Pancreas (tissue), 10 donors: ENCODE measurements at regions not wholly inside any gene's neighbourhood (a gene's known extent, or its start where the extent isn't known, plus 50 kb on each side); places are given as distances from the start of the nearest gene placed in this dataset.

ENCODE experiments used
- ATAC-seq, 4 donors: fragments of 200-7000 bp; cut with Tn5 transposase; one replicate each; pipeline versions ENCODE4 v1.8.0 to v1.9.1; 2020; ENCODE audit warnings: mild to moderate bottlenecking in 4 of 4, moderate library complexity in 4 of 4
- DNase-seq, 6 donors: peaks; one replicate each; pipeline ENCODE4 v3.0.0-alpha.2; 2020
- FAIRE-seq: peaks from 2 replicates; lab custom pipeline; 2012; peaks lifted over from hg19 to GRCh38; lab: Jason Lieb, UNC
- H3K27ac ChIP-seq, 4 donors: fragments of 200-600 bp; sonication (generic); 1 replicate in 3 of 4; 2 replicates in 1 of 4; pipeline versions ENCODE4 v1.5.0 to v1.8.0; 2020
- H3K27me3 ChIP-seq, 4 donors: fragments of 200-600 bp; one replicate each; pipeline ENCODE4 v1.8.0; 2021
- H3K36me3 ChIP-seq, 3 donors: fragments of 200-600 bp; sonication (generic) in 1 of 3; one replicate each; pipeline versions ENCODE4 v1.5.0 to v1.8.0; 2020 to 2021
- H3K4me1 ChIP-seq, 3 donors: fragments of 200-600 bp; one replicate each; pipeline ENCODE4 v1.8.0; 2021
- H3K4me3 ChIP-seq, 4 donors: fragments of 200-600 bp; sonication (generic) in 2 of 4; one replicate each; pipeline versions ENCODE4 v1.5.0 to v1.8.0; 2020 to 2021
- H3K9me3 ChIP-seq, 4 donors: fragments of 200-600 bp; one replicate each; pipeline ENCODE4 v1.8.0; 2021
- CTCF ChIP-seq, 4 donors: fragments of 200-600 bp; sonication (generic) in 3 of 4; IDR thresholded peaks; one replicate each; pipeline versions ENCODE4 v1.5.0 to v1.8.0; 2021; ENCODE audit warnings: antibody characterized with exemption in 4 of 4
- WGBS, 2 donors: extraction: QIAGEN DNeasy Blood & Tissue Kit; methylation state at CpG; one replicate each; pipeline ENCODE4 v1.1.7; 2013; 5-methylcytosine and 5-hydroxymethylcytosine counted together
- intact Hi-C, 3 donors: fragments of 100-400 bp; cut with DNase I; formaldehyde crosslinking; loops; one replicate each; pipeline versions ENCODE4 v1.11.1 to v1.14.2; 2022
- donor health status: healthy with polysubstance abuse.
- donor health status: DM: no; HTN: no; CAD: no; lungs with moderate emphysema.
- donor health status: DM: no; HTN: no; CAD: no.
- donor health status: control.
- donor health status: control.
- donor health status: Bipolar disorder and iron deficiency.
- donor health status: DM: yes; HTN: yes; CAD: no.
- donor health status: DM: no; HTN: no; CAD: no.
- donor health status: DM: no; HTN: no; CAD: no.
- donor health status: DM: yes; HTN: yes; CAD: no.

DNA sequence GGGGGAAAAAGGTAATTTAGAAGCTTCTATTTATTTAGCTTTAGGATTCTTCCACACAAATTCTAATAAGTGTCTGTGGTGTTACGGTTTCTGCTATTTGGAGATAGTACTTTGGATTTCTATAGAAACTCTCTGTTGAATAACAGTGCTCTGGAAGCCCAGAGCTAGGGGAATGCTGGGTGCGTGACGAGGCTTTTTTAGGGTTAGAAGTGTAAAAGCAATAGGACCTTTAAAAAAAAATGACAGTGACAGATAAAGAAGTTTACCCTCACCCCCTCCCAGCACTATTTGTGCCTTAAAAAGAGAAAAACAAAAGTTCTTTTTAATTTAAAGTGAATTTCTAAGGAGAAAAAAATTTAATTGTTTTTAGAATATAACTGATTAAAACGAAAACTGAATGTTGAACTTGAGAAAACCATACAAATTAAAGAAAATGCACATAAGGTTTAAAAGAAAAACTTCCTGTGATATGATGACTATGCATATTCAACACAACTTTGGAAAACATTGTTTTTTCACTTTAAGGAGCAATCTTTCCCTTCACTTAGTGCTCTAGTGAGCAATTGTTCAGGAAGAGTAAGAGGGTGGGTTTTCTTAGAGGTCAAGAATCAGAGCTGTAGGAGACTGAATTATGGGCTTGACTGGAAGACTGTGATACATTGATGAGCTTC lies 89.6 kb upstream of the RIPOR2 start:
- no peaks in the 10 kb centered on the region for H3K36me3 ChIP-seq
- DNase-seq: no peak
- H3K9me3 ChIP-seq: no peaks in the 10 kb centered on the region
- no peak overlapping the region for H3K27ac ChIP-seq
- FAIRE-seq: no peak
- no peak for ATAC-seq
- 65 to 81% methylated on average over 4 of the region's 4 CpGs for WGBS, 2 donors
- no peaks in the 10 kb centered on the region for H3K4me1 ChIP-seq
- intact Hi-C loops: no loop called here
- no peak for TF ChIP-seq CTCF (IDR thresholded peaks at IDR 0.05)
- no peak overlapping the region for H3K4me3 ChIP-seq
- H3K27me3 ChIP-seq: no peaks in the 10 kb centered on the region

DNA sequence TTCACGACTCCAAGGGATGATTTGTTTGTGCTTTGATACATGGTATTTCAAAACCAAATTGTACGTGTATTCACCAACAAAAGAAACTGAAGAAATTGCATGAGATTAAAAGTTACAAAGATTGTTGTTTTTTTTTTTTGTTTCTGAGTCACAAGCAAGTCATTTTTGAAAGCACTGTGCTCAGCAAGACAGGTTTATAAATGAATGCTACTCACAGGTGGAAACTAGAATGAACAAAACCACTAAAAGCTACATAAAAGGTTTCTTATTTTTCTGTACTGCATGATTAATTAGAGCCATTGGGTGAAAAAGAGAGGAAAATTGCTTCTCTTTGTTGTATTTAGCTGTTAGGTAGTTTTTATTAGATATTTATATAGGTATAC lies 90.2 kb upstream of the RIPOR2 start:
- H3K9me3 ChIP-seq: no peaks in the 10 kb centered on the region
- no peaks in the 10 kb centered on the region for H3K4me1 ChIP-seq
- no peaks in the 10 kb centered on the region for H3K36me3 ChIP-seq
- ATAC-seq (no peak), FAIRE-seq (no peak), DNase-seq (no peak)
- no peak overlapping the region for H3K27ac ChIP-seq
- no peak for TF ChIP-seq CTCF (IDR thresholded peaks at IDR 0.05)
- 81 to 86% methylated on average over 2 of the region's 2 CpGs for WGBS, 2 donors
- intact Hi-C loops: no loop called here
- H3K4me3 ChIP-seq: no peak overlapping the region
- no peaks in the 10 kb centered on the region for H3K27me3 ChIP-seq

DNA sequence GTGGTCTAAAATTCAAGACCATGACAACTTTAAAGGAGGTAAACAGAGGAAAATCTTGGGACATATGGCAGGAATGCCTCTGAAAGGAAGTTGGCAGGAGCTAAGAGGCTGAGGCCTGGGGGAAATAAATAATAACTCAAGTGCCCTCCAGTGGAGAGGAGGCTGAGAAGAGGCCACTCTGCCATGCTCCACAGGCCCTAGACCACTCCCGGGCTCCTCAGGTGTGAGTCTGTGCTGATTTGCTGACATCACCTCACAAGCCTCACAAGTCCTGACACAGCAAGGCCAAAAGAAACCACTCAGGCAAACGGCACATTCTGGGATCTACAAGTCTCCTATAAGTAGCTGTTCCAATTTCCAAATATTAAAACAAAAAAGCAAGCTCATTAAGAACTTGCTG lies 91.0 kb upstream of the RIPOR2 start:
- FAIRE-seq (no peak), ATAC-seq (no peak), DNase-seq (no peak)
- Histone ChIP-seq H3K4me3 (no peak overlapping the region), H3K9me3 (no peaks in the 10 kb centered on the region), H3K4me1 (no peaks in the 10 kb centered on the region), H3K27ac (no peak overlapping the region), H3K27me3 (no peaks in the 10 kb centered on the region), H3K36me3 (no peaks in the 10 kb centered on the region)
- 41 to 55% methylated on average over 2 of the region's 2 CpGs for WGBS, 2 donors
- TF ChIP-seq CTCF (IDR thresholded peaks at IDR 0.05): no peak
- intact Hi-C loops: no loop called here

DNA sequence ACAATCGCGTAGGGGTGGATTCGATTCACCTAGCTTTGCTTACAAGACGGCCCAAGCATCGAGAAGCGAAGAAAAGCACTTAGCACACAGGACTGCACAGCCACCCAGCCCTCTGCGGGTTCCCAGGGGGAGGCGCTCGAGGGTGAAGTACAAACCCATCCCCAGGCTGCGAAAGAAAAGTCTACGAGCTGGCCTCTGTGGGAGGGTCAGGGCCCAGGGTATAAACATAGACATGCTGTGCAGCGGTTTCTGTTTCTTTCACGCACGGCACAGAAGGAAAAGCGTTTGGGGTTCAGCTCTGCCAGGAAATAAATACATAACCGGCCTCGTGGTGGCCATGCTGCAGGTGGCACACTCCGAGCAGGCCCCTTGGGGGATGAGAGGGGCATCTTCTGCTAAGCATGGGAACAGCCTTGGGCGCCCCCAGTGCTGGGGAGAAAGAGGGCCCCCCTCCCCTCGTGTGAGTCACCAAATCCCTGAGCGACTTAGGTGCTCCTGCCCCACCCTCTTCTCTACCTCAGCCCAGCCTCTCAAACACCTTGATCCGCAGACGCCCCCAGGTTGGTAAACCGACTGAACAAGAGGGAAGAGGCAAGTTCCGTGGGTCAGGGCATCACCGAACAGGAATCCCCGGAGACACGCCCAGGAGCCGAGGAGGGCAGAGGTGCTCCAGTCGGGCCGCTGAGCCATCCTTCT lies 91.6 kb upstream of the RIPOR2 start:
- DNase-seq (no peak), ATAC-seq (peak in 1 of 4 donors; percentile 29), FAIRE-seq (no peak)
- TF ChIP-seq CTCF (IDR thresholded peaks at IDR 0.05): no peak
- Histone ChIP-seq H3K27ac (no peak overlapping the region), H3K27me3 (no peaks in the 10 kb centered on the region), H3K4me3 (no peak overlapping the region), H3K36me3 (no peaks in the 10 kb centered on the region), H3K4me1 (no peaks in the 10 kb centered on the region), H3K9me3 (no peaks in the 10 kb centered on the region)
- 75 to 79% methylated on average over 30 to 31 of the region's 31 CpGs for WGBS, 2 donors
- intact Hi-C loops: no loop called here

- no peak for TF ChIP-seq CTCF (IDR thresholded peaks at IDR 0.05)
- intact Hi-C loops: no loop called here
- ATAC-seq (no peak), DNase-seq (no peak), FAIRE-seq (no peak)
- Histone ChIP-seq H3K36me3 (no peaks in the 10 kb centered on the region), H3K27ac (no peak overlapping the region), H3K4me1 (no peaks in the 10 kb centered on the region), H3K4me3 (no peak overlapping the region), H3K27me3 (no peaks in the 10 kb centered on the region), H3K9me3 (no peaks in the 10 kb centered on the region)
- WGBS, 2 donors: 80 to 95% methylated on average over 1 of the region's 1 CpG
These were observed 92.6 kb upstream of the RIPOR2 start for GRCh38 chr6:25028328-25028727.
